Ishikawa (cell line): ENCODE measurements at regions not wholly inside any gene's neighbourhood (a gene's known extent, or its start where the extent isn't known, plus 50 kb on each side); places are given as distances from the start of the nearest gene placed in this dataset.

Experiments used
- CEBPB ChIP-seq: IDR thresholded peaks from 2 replicates; pipeline ENCODE4 v1.6.1; 2012
- CREB1 ChIP-seq: IDR thresholded peaks from 2 replicates; pipeline ENCODE4 v1.6.1; 2012; ENCODE audit warnings: low read depth
- EGR1 ChIP-seq: IDR thresholded peaks from 2 replicates; pipeline ENCODE4 v1.6.1; 2012
- EP300 ChIP-seq: IDR thresholded peaks from 2 replicates; pipeline ENCODE4 v1.6.1; 2012; ENCODE audit warnings: borderline replicate concordance
- RAD21 ChIP-seq: IDR thresholded peaks from 2 replicates; pipeline ENCODE4 v1.6.1; 2012; ENCODE audit warnings: low read depth
- TAF1 ChIP-seq: IDR thresholded peaks from 2 replicates; pipeline ENCODE4 v1.6.1; 2012; ENCODE audit warnings: low read depth, mild to moderate bottlenecking
- TEAD4 ChIP-seq: IDR thresholded peaks from 2 replicates; pipeline ENCODE4 v1.6.1; 2012
- YY1 ChIP-seq: IDR thresholded peaks from 2 replicates; pipeline ENCODE4 v1.6.1; 2012; ENCODE audit warnings: low read depth
- TF ChIP-seq, protein P1 (sequence below): IDR thresholded peaks from 2 replicates; pipeline ENCODE4 v1.6.1; 2012
- TF ChIP-seq, protein P2 (sequence below): IDR thresholded peaks from 2 replicates; pipeline ENCODE4 v1.6.1; 2012; ENCODE audit warnings: low read depth, mild to moderate bottlenecking

DNA sequence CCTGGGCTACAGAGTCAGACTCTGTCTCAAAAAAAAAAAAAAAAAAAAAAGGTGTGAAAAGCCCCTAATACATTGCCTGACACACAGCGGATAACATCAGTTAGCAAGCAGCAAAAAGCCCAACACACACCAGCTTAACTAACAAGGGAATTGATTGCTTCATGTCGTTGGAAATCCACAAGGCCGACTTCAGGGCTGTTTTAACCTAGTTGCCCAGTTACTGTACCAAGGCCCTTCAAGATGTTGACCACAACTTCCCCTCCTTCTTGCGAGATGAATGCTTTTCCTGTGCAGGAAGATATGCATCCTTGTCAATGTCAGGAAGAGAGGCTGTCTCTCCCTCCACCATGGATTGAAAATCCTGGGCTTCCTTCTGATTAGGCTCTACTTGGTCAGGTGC is 202.9 kb downstream of the MIB1 start:
- TF ChIP-seq EP300, result no peak
- TF ChIP-seq CREB1, result no peak
- TF ChIP-seq, protein P1, sequence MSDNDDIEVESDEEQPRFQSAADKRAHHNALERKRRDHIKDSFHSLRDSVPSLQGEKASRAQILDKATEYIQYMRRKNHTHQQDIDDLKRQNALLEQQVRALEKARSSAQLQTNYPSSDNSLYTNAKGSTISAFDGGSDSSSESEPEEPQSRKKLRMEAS, result no peak
- no peak for TF ChIP-seq TEAD4
- no peak for TF ChIP-seq RAD21
- no peak for TF ChIP-seq YY1
- TF ChIP-seq, protein P2, sequence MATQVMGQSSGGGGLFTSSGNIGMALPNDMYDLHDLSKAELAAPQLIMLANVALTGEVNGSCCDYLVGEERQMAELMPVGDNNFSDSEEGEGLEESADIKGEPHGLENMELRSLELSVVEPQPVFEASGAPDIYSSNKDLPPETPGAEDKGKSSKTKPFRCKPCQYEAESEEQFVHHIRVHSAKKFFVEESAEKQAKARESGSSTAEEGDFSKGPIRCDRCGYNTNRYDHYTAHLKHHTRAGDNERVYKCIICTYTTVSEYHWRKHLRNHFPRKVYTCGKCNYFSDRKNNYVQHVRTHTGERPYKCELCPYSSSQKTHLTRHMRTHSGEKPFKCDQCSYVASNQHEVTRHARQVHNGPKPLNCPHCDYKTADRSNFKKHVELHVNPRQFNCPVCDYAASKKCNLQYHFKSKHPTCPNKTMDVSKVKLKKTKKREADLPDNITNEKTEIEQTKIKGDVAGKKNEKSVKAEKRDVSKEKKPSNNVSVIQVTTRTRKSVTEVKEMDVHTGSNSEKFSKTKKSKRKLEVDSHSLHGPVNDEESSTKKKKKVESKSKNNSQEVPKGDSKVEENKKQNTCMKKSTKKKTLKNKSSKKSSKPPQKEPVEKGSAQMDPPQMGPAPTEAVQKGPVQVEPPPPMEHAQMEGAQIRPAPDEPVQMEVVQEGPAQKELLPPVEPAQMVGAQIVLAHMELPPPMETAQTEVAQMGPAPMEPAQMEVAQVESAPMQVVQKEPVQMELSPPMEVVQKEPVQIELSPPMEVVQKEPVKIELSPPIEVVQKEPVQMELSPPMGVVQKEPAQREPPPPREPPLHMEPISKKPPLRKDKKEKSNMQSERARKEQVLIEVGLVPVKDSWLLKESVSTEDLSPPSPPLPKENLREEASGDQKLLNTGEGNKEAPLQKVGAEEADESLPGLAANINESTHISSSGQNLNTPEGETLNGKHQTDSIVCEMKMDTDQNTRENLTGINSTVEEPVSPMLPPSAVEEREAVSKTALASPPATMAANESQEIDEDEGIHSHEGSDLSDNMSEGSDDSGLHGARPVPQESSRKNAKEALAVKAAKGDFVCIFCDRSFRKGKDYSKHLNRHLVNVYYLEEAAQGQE, result no peak
- TF ChIP-seq TAF1, result no peak
- no peak for TF ChIP-seq EGR1
- TF ChIP-seq CEBPB, result no peak
